ENCODE measurements at regions not wholly inside any gene's neighbourhood (a gene's known extent, or its start where the extent isn't known, plus 50 kb on each side); places are given as distances from the start of the nearest gene placed in this dataset.

DNA sequence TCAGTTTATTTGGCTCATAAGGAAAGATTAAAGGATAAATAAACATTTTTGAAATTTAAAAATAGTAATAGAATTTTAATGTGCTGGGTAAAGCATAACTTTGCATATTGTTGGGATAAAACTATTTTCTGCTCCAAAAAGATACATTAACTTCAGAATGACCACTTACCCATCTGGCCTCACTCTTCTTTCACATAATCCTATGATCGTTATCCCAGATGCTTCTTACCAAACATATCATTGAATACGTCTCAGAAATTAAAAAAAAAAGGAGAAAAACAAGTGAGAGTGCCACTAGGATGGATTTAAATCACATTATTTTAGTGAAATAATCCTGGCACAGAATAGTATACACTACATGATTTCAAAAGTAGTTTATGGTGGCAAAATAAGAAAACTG is 677.5 kb upstream of the ZWINT start:
- in situ Hi-C loops (cut with HindIII; ENCODE audit: low pct_unique_long_range_greater_than_20kb, low sequenced_read_pairs) (no loop called here), intact Hi-C loops (cut with micrococcal nuclease; ENCODE audit: unreplicated experiment) (no loop called here)
- ATAC-seq, result no peak
- ChIA-PET CTCF (no interaction called here), POLR2A (interaction anchor here (0.6 kb wide), 1 partner anchor 68 kb away, joined by 3 read pairs; no protein-coding TSS in a partner anchor)
- H3K36me3 ChIP-seq (ENCODE audit: control insufficient read depth, insufficient read depth, low read length), result no peaks in the 10 kb centered on the region
- DNase-seq (ENCODE audit: low read depth, low spot score), result no peak
- no peaks in the 10 kb centered on the region for H3K4me1 ChIP-seq (ENCODE audit: control insufficient read depth, insufficient read depth, low read length)
- TF ChIP-seq POLR2AphosphoS5 (IDR thresholded peaks at IDR 0.05; ENCODE audit: low read depth, low read length), result no peak
- TF ChIP-seq SIN3A (IDR thresholded peaks at IDR 0.05; ENCODE audit: borderline replicate concordance, insufficient read depth, low read depth, low read length), result no peak
- TF ChIP-seq, protein P1, sequence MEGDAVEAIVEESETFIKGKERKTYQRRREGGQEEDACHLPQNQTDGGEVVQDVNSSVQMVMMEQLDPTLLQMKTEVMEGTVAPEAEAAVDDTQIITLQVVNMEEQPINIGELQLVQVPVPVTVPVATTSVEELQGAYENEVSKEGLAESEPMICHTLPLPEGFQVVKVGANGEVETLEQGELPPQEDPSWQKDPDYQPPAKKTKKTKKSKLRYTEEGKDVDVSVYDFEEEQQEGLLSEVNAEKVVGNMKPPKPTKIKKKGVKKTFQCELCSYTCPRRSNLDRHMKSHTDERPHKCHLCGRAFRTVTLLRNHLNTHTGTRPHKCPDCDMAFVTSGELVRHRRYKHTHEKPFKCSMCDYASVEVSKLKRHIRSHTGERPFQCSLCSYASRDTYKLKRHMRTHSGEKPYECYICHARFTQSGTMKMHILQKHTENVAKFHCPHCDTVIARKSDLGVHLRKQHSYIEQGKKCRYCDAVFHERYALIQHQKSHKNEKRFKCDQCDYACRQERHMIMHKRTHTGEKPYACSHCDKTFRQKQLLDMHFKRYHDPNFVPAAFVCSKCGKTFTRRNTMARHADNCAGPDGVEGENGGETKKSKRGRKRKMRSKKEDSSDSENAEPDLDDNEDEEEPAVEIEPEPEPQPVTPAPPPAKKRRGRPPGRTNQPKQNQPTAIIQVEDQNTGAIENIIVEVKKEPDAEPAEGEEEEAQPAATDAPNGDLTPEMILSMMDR (IDR thresholded peaks at IDR 0.05), result no peak
- TF ChIP-seq, protein P2, sequence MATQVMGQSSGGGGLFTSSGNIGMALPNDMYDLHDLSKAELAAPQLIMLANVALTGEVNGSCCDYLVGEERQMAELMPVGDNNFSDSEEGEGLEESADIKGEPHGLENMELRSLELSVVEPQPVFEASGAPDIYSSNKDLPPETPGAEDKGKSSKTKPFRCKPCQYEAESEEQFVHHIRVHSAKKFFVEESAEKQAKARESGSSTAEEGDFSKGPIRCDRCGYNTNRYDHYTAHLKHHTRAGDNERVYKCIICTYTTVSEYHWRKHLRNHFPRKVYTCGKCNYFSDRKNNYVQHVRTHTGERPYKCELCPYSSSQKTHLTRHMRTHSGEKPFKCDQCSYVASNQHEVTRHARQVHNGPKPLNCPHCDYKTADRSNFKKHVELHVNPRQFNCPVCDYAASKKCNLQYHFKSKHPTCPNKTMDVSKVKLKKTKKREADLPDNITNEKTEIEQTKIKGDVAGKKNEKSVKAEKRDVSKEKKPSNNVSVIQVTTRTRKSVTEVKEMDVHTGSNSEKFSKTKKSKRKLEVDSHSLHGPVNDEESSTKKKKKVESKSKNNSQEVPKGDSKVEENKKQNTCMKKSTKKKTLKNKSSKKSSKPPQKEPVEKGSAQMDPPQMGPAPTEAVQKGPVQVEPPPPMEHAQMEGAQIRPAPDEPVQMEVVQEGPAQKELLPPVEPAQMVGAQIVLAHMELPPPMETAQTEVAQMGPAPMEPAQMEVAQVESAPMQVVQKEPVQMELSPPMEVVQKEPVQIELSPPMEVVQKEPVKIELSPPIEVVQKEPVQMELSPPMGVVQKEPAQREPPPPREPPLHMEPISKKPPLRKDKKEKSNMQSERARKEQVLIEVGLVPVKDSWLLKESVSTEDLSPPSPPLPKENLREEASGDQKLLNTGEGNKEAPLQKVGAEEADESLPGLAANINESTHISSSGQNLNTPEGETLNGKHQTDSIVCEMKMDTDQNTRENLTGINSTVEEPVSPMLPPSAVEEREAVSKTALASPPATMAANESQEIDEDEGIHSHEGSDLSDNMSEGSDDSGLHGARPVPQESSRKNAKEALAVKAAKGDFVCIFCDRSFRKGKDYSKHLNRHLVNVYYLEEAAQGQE (IDR thresholded peaks at IDR 0.05; ENCODE audit: insufficient read depth in 1 of 2, low read depth in 2 of 2, low read length in 1 of 2), result no peak
- no peak for TF ChIP-seq TCF7L2 (IDR thresholded peaks at IDR 0.05; ENCODE audit: low read depth, low read length)
- H3K27ac ChIP-seq (ENCODE audit: low read length), result no peak overlapping the region
- H3K27me3 ChIP-seq (ENCODE audit: control insufficient read depth, insufficient read depth, low read length), result no peaks in the 10 kb centered on the region
- no peaks in the 10 kb centered on the region for H3K9me3 ChIP-seq (ENCODE audit: control insufficient read depth, insufficient read depth, low read depth, low read length)
- no peak overlapping the region for H3K4me3 ChIP-seq (ENCODE audit: low read depth in 2 of 2, low read length in 2 of 2)
- BruUV-seq (replicated peaks), result no TSS peak

DNA sequence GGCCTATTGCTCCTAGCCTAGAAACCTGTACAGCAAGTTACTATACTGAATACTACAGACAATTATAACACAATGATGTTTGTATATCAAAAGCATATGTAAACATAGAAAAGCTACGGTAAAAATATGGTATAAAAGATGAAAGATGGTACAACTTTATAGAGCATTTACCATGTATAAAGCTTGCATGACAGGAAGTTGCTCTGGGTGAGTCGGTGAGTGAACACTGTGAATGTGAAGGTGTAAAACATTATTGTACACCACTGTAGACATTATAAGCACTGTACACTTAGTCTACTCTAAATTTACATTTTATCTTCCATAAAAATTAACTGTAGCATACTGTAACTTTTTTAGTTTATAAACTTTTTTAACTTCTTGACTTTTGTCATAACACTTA is 674.3 kb upstream of the ZWINT start:
- no peaks in the 10 kb centered on the region for H3K9me3 ChIP-seq (ENCODE audit: control insufficient read depth, insufficient read depth, low read depth, low read length)

More for the DNA sequence above, 674.3 kb upstream of the ZWINT start:
- intact Hi-C loops (cut with micrococcal nuclease; ENCODE audit: unreplicated experiment) (no loop called here), in situ Hi-C loops (cut with HindIII; ENCODE audit: low pct_unique_long_range_greater_than_20kb, low sequenced_read_pairs) (no loop called here)
- TF ChIP-seq, protein P1 (IDR thresholded peaks at IDR 0.05), result no peak
- ATAC-seq (no peak), DNase-seq (ENCODE audit: low read depth, low spot score) (no peak)
- ChIA-PET POLR2A (interaction anchor here (0.7 kb wide), 1 partner anchor 65 kb away, joined by 3 read pairs; no protein-coding TSS in a partner anchor), CTCF (no interaction called here)
- no peak overlapping the region for H3K4me3 ChIP-seq (ENCODE audit: low read depth in 2 of 2, low read length in 2 of 2)
- H3K27me3 ChIP-seq (ENCODE audit: control insufficient read depth, insufficient read depth, low read length), result no peaks in the 10 kb centered on the region
- H3K27ac ChIP-seq (ENCODE audit: low read length), result no peak overlapping the region
- no peaks in the 10 kb centered on the region for H3K36me3 ChIP-seq (ENCODE audit: control insufficient read depth, insufficient read depth, low read length)
- no TSS peak for BruUV-seq (replicated peaks)
- no peaks in the 10 kb centered on the region for H3K4me1 ChIP-seq (ENCODE audit: control insufficient read depth, insufficient read depth, low read length)

All from Panc1 (cell line).